ENCODE measurements at regions not wholly inside any gene's neighbourhood (a gene's known extent, or its start where the extent isn't known, plus 50 kb on each side); places are given as distances from the start of the nearest gene placed in this dataset.

GRCh38 chr12:67116134-67116533 is 153.0 kb upstream of the CAND1 start:
- DNase-seq (ENCODE audit: low spot score), result no peak

DNA sequence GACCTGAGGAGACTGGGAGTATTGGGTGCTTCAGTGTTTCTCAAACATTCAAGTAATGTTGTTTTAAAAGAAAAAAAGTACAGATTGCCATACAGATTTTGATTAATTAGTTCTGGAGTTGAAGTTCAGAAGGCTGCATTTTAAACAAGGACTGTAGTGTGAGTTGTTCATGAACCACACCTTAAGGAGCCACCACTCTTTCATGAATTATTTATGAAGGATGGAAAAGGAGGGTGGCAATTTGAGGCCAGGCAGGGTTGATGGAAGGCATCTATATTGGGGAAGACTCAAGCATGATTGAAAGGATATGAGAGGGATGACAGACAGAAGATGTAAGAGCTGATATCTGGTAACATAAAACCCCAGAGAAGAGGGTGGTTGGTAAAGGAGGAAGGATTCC is 146.6 kb upstream of the CAND1 start:
- no peak overlapping the region for H3K23ac ChIP-seq (ENCODE audit: low read depth, low read length, poor library complexity)
- H2AFZ ChIP-seq (ENCODE audit: low read length), result no peak overlapping the region
- H3K4ac ChIP-seq (ENCODE audit: low read length), result no peak overlapping the region

More at GRCh38 chr12:67116134-67116533, 153.0 kb upstream of the CAND1 start:
- Histone ChIP-seq H3K4me2 (ENCODE audit: insufficient read depth, low read length, poor library complexity, severe bottlenecking) (no peak overlapping the region), H3K18ac (ENCODE audit: low read length) (no peak overlapping the region), H3K27me3 (ENCODE audit: control insufficient read depth in 3 of 3, insufficient read depth in 3 of 3, low read depth in 1 of 3, low read length in 3 of 3) (no peaks in the 10 kb centered on the region), H3K36me3 (replicated peaks in 1 of 2; ENCODE audit: control insufficient read depth in 2 of 2, insufficient read depth in 2 of 2, low read length in 2 of 2) (no peaks in the 10 kb centered on the region), H2AFZ (ENCODE audit: low read length) (no peak overlapping the region), H2BK120ac (ENCODE audit: low read depth, low read length) (no peak overlapping the region), H3K9me3 (replicated peaks in 1 of 2; ENCODE audit: control insufficient read depth in 2 of 2, insufficient read depth in 1 of 2, low read depth in 1 of 2, low read length in 2 of 2) (no peaks in the 10 kb centered on the region), H3K4ac (ENCODE audit: low read length) (no peak overlapping the region), H2BK5ac (ENCODE audit: low read length) (no peak overlapping the region), H4K8ac (ENCODE audit: low read depth, low read length) (no peak overlapping the region), H4K91ac (ENCODE audit: low read depth, low read length, poor library complexity) (no peak overlapping the region), H3K23ac (ENCODE audit: low read depth, low read length, poor library complexity) (no peak overlapping the region), H2BK15ac (ENCODE audit: low read length) (no peak overlapping the region), H3K4me3 (ENCODE audit: low read length in 2 of 2) (no peak overlapping the region), H3K27ac (replicated peaks; ENCODE audit: low read length) (no peak overlapping the region), H3K4me1 (ENCODE audit: control insufficient read depth in 2 of 2, insufficient read depth in 1 of 2, low read depth in 1 of 2, low read length in 2 of 2) (peaks cover 0 to 3% of the 10 kb centered on the region in 2 donors), H3K79me1 (ENCODE audit: low read depth, low read length) (no peaks in the 10 kb centered on the region), H3K14ac (ENCODE audit: low read length) (no peak overlapping the region), H2AK5ac (ENCODE audit: low read depth, low read length) (no peak overlapping the region), H3K9ac (ENCODE audit: low read depth, low read length, poor library complexity) (no peak overlapping the region), H2BK12ac (ENCODE audit: low read length) (no peak overlapping the region)
- WGBS, 2 donors (ENCODE audit: extremely low coverage in 2 of 2, insufficient read length in 2 of 2, insufficient replicate concordance in 1 of 2), result no CpG with 5 or more reads among the region's 1 CpG

GRCh38 chr12:67137256-67137655 is 131.9 kb upstream of the CAND1 start:
- H3K9ac ChIP-seq (ENCODE audit: low read depth, low read length, poor library complexity), result no peak overlapping the region
- H3K14ac ChIP-seq (ENCODE audit: low read length), result no peak overlapping the region
- H2BK12ac ChIP-seq (ENCODE audit: low read length), result no peak overlapping the region
- DNase-seq (ENCODE audit: low spot score), result no peak
- H2BK5ac ChIP-seq (ENCODE audit: low read length), result no peak overlapping the region
- H2AK5ac ChIP-seq (ENCODE audit: low read depth, low read length), result no peak overlapping the region
- peaks cover 0 to 8% of the 10 kb centered on the region in 2 donors for H3K4me1 ChIP-seq (ENCODE audit: control insufficient read depth in 2 of 2, insufficient read depth in 1 of 2, low read depth in 1 of 2, low read length in 2 of 2)
- no peak overlapping the region for H2BK15ac ChIP-seq (ENCODE audit: low read length)
- no peak overlapping the region for H3K4ac ChIP-seq (ENCODE audit: low read length)
- H2AFZ ChIP-seq (ENCODE audit: low read length), result no peak overlapping the region
- H3K9me3 ChIP-seq (replicated peaks in 1 of 2; ENCODE audit: control insufficient read depth in 2 of 2, insufficient read depth in 1 of 2, low read depth in 1 of 2, low read length in 2 of 2), result no peaks in the 10 kb centered on the region
- H3K18ac ChIP-seq (ENCODE audit: low read length), result no peak overlapping the region
- WGBS, 2 donors (ENCODE audit: extremely low coverage in 2 of 2, insufficient read length in 2 of 2, insufficient replicate concordance in 1 of 2), result no CpG with 5 or more reads among the region's 1 CpG
- H4K91ac ChIP-seq (ENCODE audit: low read depth, low read length, poor library complexity), result no peak overlapping the region
- peaks cover 0 to 6% (median 0%) of the 10 kb centered on the region in 3 experiments for H3K27me3 ChIP-seq (ENCODE audit: control insufficient read depth in 3 of 3, insufficient read depth in 3 of 3, low read depth in 1 of 3, low read length in 3 of 3)
- no peak overlapping the region for H4K8ac ChIP-seq (ENCODE audit: low read depth, low read length)
- H3K36me3 ChIP-seq (replicated peaks in 1 of 2; ENCODE audit: control insufficient read depth in 2 of 2, insufficient read depth in 2 of 2, low read length in 2 of 2), result no peaks in the 10 kb centered on the region
- H3K27ac ChIP-seq (replicated peaks; ENCODE audit: low read length), result no peak overlapping the region
- H2BK120ac ChIP-seq (ENCODE audit: low read depth, low read length), result no peak overlapping the region
- H3K23ac ChIP-seq (ENCODE audit: low read depth, low read length, poor library complexity), result no peak overlapping the region
- no peaks in the 10 kb centered on the region for H3K79me1 ChIP-seq (ENCODE audit: low read depth, low read length)
- no peak overlapping the region for H3K4me2 ChIP-seq (ENCODE audit: insufficient read depth, low read length, poor library complexity, severe bottlenecking)
- no peak overlapping the region for H3K4me3 ChIP-seq (ENCODE audit: low read length in 2 of 2)

More for the DNA sequence above, 146.6 kb upstream of the CAND1 start:
- no peaks in the 10 kb centered on the region for H3K9me3 ChIP-seq (replicated peaks in 1 of 2; ENCODE audit: control insufficient read depth in 2 of 2, insufficient read depth in 1 of 2, low read depth in 1 of 2, low read length in 2 of 2)
- H3K4me2 ChIP-seq (ENCODE audit: insufficient read depth, low read length, poor library complexity, severe bottlenecking), result no peak overlapping the region
- no peak overlapping the region for H3K18ac ChIP-seq (ENCODE audit: low read length)
- no peaks in the 10 kb centered on the region for H3K36me3 ChIP-seq (replicated peaks in 1 of 2; ENCODE audit: control insufficient read depth in 2 of 2, insufficient read depth in 2 of 2, low read length in 2 of 2)
- H4K91ac ChIP-seq (ENCODE audit: low read depth, low read length, poor library complexity), result no peak overlapping the region
- no peak overlapping the region for H3K4me3 ChIP-seq (ENCODE audit: low read length in 2 of 2)
- H3K9ac ChIP-seq (ENCODE audit: low read depth, low read length, poor library complexity), result no peak overlapping the region
- DNase-seq (ENCODE audit: low spot score), result no peak
- H3K27me3 ChIP-seq (ENCODE audit: control insufficient read depth in 3 of 3, insufficient read depth in 3 of 3, low read depth in 1 of 3, low read length in 3 of 3), result peaks cover 0 to 8% (median 0%) of the 10 kb centered on the region in 3 experiments
- H2BK15ac ChIP-seq (ENCODE audit: low read length), result no peak overlapping the region
- no peak overlapping the region for H2BK120ac ChIP-seq (ENCODE audit: low read depth, low read length)
- H3K4me1 ChIP-seq (ENCODE audit: control insufficient read depth in 2 of 2, insufficient read depth in 1 of 2, low read depth in 1 of 2, low read length in 2 of 2), result no peaks in the 10 kb centered on the region
- no peak overlapping the region for H2BK5ac ChIP-seq (ENCODE audit: low read length)
- no peak overlapping the region for H3K27ac ChIP-seq (replicated peaks; ENCODE audit: low read length)
- H2AK5ac ChIP-seq (ENCODE audit: low read depth, low read length), result no peak overlapping the region
- no peak overlapping the region for H2BK12ac ChIP-seq (ENCODE audit: low read length)
- H3K79me1 ChIP-seq (ENCODE audit: low read depth, low read length), result no peaks in the 10 kb centered on the region
- no peak overlapping the region for H4K8ac ChIP-seq (ENCODE audit: low read depth, low read length)
- H3K14ac ChIP-seq (ENCODE audit: low read length), result no peak overlapping the region

DNA sequence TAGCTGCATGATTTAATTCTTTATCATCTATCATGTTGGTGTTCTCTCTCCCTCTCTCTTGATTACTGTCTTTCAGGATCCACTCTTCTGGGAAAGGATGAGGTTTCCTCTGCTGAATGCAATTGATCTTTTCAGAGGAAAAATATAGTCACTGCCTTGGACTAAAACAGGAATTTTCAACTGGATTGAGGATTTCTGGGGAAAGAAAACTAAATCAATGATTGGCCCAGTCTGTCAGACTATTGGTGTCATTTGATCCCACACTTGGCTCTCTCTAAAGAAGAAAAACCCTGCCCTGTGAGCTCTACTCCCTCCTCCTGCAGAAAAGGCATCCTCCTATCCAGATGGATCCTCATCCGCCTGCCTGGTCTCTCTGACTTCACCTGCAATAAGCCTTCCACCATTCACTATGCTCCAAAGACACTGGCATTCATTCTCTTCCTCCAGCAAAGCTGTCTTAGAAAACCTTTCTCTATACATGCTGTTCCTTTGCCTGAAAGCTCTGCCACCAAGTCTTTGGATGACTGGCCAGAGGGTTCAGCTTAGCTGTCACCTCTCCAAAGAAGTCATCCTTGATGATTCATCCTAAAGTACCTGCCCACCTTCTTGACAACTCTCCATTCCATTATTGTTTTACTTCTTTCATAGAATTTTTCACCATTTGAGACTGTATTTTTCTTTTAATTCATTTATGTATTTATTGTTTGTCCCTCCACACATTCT is 127.7 kb upstream of the CAND1 start:
- H2BK12ac ChIP-seq (ENCODE audit: low read length), result no peak overlapping the region
- no peak overlapping the region for H3K18ac ChIP-seq (ENCODE audit: low read length)
- no peak overlapping the region for H3K4me2 ChIP-seq (ENCODE audit: insufficient read depth, low read length, poor library complexity, severe bottlenecking)
- no peak overlapping the region for H3K4me3 ChIP-seq (ENCODE audit: low read length in 2 of 2)
- H3K27ac ChIP-seq (replicated peaks; ENCODE audit: low read length), result no peak overlapping the region
- H4K8ac ChIP-seq (ENCODE audit: low read depth, low read length), result no peak overlapping the region
- H2BK15ac ChIP-seq (ENCODE audit: low read length), result no peak overlapping the region
- no peak overlapping the region for H2BK5ac ChIP-seq (ENCODE audit: low read length)
- no CpG with 5 or more reads among the region's 1 CpG for WGBS, 2 donors (ENCODE audit: extremely low coverage in 2 of 2, insufficient read length in 2 of 2, insufficient replicate concordance in 1 of 2)
- no peak overlapping the region for H4K91ac ChIP-seq (ENCODE audit: low read depth, low read length, poor library complexity)
- H2AFZ ChIP-seq (ENCODE audit: low read length), result no peak overlapping the region
- H3K4ac ChIP-seq (ENCODE audit: low read length), result no peak overlapping the region
- H3K9me3 ChIP-seq (replicated peaks in 1 of 2; ENCODE audit: control insufficient read depth in 2 of 2, insufficient read depth in 1 of 2, low read depth in 1 of 2, low read length in 2 of 2), result no peaks in the 10 kb centered on the region
- no peak overlapping the region for H3K23ac ChIP-seq (ENCODE audit: low read depth, low read length, poor library complexity)
- no peaks in the 10 kb centered on the region for H3K79me1 ChIP-seq (ENCODE audit: low read depth, low read length)
- no peak overlapping the region for H2BK120ac ChIP-seq (ENCODE audit: low read depth, low read length)
- H3K9ac ChIP-seq (ENCODE audit: low read depth, low read length, poor library complexity), result no peak overlapping the region
- no peaks in the 10 kb centered on the region for H3K36me3 ChIP-seq (replicated peaks in 1 of 2; ENCODE audit: control insufficient read depth in 2 of 2, insufficient read depth in 2 of 2, low read length in 2 of 2)
- H3K4me1 ChIP-seq (ENCODE audit: control insufficient read depth in 2 of 2, insufficient read depth in 1 of 2, low read depth in 1 of 2, low read length in 2 of 2), result peaks cover 0 to 8% of the 10 kb centered on the region in 2 donors
- no peak for DNase-seq (ENCODE audit: low spot score)
- no peak overlapping the region for H2AK5ac ChIP-seq (ENCODE audit: low read depth, low read length)
- H3K27me3 ChIP-seq (ENCODE audit: control insufficient read depth in 3 of 3, insufficient read depth in 3 of 3, low read depth in 1 of 3, low read length in 3 of 3), result peaks cover 0 to 6% (median 0%) of the 10 kb centered on the region in 3 experiments
- H3K14ac ChIP-seq (ENCODE audit: low read length), result no peak overlapping the region

Data from neuronal stem cell (in vitro differentiated cells).